Lung (tissue), 11 donors: ENCODE measurements at regions not wholly inside any gene's neighbourhood (a gene's known extent, or its start where the extent isn't known, plus 50 kb on each side); places are given as distances from the start of the nearest gene placed in this dataset.

Source experiments
- ATAC-seq: fragments of 200-7000 bp; cut with Tn5 transposase; one replicate; pipeline ENCODE4 v1.9.1; 2020; ENCODE audit warnings: moderate number of reproducible peaks; ENCODE audit not compliant: insufficient read depth, low FRiP score
- DNase-seq, 3 donors: peaks; one replicate each; pipeline ENCODE4 v3.0.0-alpha.2; 2013 to 2017
- H3K27ac ChIP-seq, 2 donors: one replicate each; pipeline ENCODE4 v1.5.1; 2013; ENCODE audit warnings: mild to moderate bottlenecking in 2 of 2, moderate library complexity in 2 of 2, control low read depth in 1 of 2, inconsistent platforms in 1 of 2, low read depth in 1 of 2, low read length in 1 of 2
- H3K27me3 ChIP-seq, 3 donors: one replicate each; pipeline ENCODE4 v1.5.1; 2013; ENCODE audit warnings: low read length in 2 of 3; ENCODE audit not compliant: control insufficient read depth in 3 of 3, insufficient read depth in 3 of 3
- H3K36me3 ChIP-seq, 4 donors: one replicate each; pipeline ENCODE4 v1.5.1; 2013; ENCODE audit warnings: low read length in 4 of 4, mild to moderate bottlenecking in 1 of 4, moderate library complexity in 1 of 4; ENCODE audit not compliant: control insufficient read depth in 4 of 4, insufficient read depth in 4 of 4
- H3K4me1 ChIP-seq, 5 donors: one replicate each; pipeline ENCODE4 v1.5.1; 2013; ENCODE audit warnings: low read length in 5 of 5, mild to moderate bottlenecking in 2 of 5, moderate library complexity in 1 of 5; ENCODE audit not compliant: control insufficient read depth in 5 of 5, insufficient read depth in 5 of 5
- H3K4me3 ChIP-seq: one replicate; pipeline ENCODE4 v1.5.1; 2013; ENCODE audit warnings: mild to moderate bottlenecking, control low read depth, moderate library complexity
- H3K9ac ChIP-seq, 2 donors: one replicate each; pipeline ENCODE4 v1.5.1; 2013; ENCODE audit warnings: low read length in 2 of 2, control low read depth in 1 of 2; ENCODE audit not compliant: insufficient read depth in 1 of 2
- H3K9me3 ChIP-seq, 4 donors: one replicate each; pipeline ENCODE4 v1.5.1; 2013; ENCODE audit warnings: low read length in 3 of 4, mild to moderate bottlenecking in 1 of 4, moderate library complexity in 1 of 4; ENCODE audit not compliant: control insufficient read depth in 4 of 4, insufficient read depth in 3 of 4
- WGBS, 2 donors: extraction: QIAGEN DNeasy Blood & Tissue Kit; methylation state at CpG; one replicate each; pipeline ENCODE4 v1.1.7; 2013; 5-methylcytosine and 5-hydroxymethylcytosine counted together
- TF ChIP-seq, protein P1 (sequence below): IDR thresholded peaks from 2 replicates; pipeline ENCODE4 v1.5.1; 2012; ENCODE audit warnings: mild to moderate bottlenecking; ENCODE audit errors: control extremely low read depth, extremely low read depth
- donor health status: control.
- donor health status: control.
- donor health status: Bipolar disorder and iron deficiency.
- donor health status: healthy.
- donor health status: DM: yes; HTN: yes; CAD: no.

DNA sequence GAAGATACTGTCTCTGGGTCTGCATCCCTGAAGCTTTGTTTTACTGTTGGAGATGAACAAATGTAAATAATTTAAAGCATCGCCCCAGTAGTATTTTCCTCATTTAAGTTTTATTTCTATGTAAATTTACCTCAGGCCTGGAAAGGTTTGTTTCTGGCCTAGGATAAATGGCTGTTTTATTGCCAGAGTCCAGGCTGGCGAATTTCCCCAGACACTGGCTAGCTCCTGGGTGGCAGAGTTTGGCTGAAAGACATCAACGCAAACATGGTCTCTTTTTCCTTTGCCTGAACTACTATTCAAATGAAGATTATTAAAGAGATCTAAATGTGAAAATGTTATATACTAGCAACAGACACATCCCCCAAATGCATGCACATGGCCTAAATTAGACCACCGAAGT is 136.7 kb upstream of the SESN3 start:
- TF ChIP-seq, protein P1, sequence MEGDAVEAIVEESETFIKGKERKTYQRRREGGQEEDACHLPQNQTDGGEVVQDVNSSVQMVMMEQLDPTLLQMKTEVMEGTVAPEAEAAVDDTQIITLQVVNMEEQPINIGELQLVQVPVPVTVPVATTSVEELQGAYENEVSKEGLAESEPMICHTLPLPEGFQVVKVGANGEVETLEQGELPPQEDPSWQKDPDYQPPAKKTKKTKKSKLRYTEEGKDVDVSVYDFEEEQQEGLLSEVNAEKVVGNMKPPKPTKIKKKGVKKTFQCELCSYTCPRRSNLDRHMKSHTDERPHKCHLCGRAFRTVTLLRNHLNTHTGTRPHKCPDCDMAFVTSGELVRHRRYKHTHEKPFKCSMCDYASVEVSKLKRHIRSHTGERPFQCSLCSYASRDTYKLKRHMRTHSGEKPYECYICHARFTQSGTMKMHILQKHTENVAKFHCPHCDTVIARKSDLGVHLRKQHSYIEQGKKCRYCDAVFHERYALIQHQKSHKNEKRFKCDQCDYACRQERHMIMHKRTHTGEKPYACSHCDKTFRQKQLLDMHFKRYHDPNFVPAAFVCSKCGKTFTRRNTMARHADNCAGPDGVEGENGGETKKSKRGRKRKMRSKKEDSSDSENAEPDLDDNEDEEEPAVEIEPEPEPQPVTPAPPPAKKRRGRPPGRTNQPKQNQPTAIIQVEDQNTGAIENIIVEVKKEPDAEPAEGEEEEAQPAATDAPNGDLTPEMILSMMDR: no peak
- H3K27me3 ChIP-seq: no peaks in the 10 kb centered on the region
- H3K27ac ChIP-seq: no peak overlapping the region
- no peaks in the 10 kb centered on the region for H3K36me3 ChIP-seq
- H3K9ac ChIP-seq: no peak overlapping the region
- 63 to 80% methylated on average over 4 of the region's 4 CpGs for WGBS, 2 donors
- peaks cover 0 to 13% (median 5%) of the 10 kb centered on the region in 5 donors for H3K4me1 ChIP-seq
- H3K9me3 ChIP-seq: no peaks in the 10 kb centered on the region
- no peak overlapping the region for H3K4me3 ChIP-seq
- ATAC-seq (no peak), DNase-seq (no peak)

- WGBS, 2 donors: 26 to 62% methylated on average over 3 of the region's 3 CpGs
- H3K27ac ChIP-seq: no peak overlapping the region
Observed at GRCh38 chr11:95365348-95365747, 134.3 kb upstream of the SESN3 start.

DNA sequence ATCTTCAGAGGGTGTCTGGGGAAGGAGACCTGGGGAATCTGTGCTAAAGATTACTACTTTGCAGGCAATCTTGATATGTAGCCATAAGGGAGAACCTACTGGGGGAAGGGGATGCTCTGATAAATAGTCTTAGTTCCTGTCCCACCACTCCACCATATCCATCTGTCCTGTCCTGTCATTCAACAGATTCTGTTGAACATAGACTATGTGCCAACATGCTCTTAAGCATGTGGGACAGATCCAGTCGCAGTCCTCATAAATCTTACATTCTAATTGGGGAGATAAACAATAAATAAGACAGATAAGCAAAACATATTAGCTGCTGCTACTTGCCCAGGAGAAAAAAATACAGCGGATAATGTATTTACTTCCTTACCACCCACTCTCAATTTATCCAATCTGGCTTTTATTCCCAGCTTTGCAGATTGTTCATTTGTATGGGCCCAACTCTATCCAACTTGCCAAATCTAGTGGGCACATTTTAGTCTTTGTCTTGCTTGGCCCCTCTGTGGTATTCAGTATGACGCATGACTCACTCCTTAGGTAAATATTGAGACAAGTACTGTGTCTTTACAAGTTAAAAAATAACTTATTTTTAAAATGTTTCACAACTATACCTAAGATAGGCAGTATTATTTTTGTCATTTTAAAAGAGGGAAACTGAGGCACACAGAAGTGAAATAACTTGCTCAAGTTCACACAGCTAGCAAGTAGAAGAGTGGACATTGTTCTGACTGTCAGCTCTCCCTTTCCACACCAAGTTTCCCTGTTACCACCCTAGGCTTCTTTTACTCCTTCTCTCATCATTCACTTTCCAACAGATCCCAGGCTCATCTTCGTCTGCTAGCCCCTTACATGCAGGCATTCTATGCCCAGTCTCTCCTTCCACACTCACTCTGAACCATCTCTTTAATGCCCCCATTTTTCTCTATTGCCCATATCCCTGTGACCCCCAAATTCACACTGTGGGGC is 133.6 kb upstream of the SESN3 start:
- ATAC-seq (peak; percentile 51), DNase-seq (peak in 1 of 3 donors; percentile 33)
- Histone ChIP-seq H3K27me3 (no peaks in the 10 kb centered on the region), H3K36me3 (no peaks in the 10 kb centered on the region), H3K4me3 (no peak overlapping the region), H3K9ac (no peak overlapping the region), H3K9me3 (no peaks in the 10 kb centered on the region), H3K4me1 (peaks cover 3 to 13% (median 7%) of the 10 kb centered on the region in 5 donors), H3K27ac (no peak overlapping the region)
- 64 to 72% methylated on average over 4 of the region's 4 CpGs for WGBS, 2 donors
- TF ChIP-seq, protein P1: no peak

More at GRCh38 chr11:95365348-95365747, 134.3 kb upstream of the SESN3 start:
- H3K4me3 ChIP-seq: no peak overlapping the region
- DNase-seq (no peak), ATAC-seq (no peak)
- H3K4me1 ChIP-seq: peaks cover 0 to 13% (median 7%) of the 10 kb centered on the region in 5 donors
- H3K36me3 ChIP-seq: no peaks in the 10 kb centered on the region
- H3K27me3 ChIP-seq: no peaks in the 10 kb centered on the region
- H3K9ac ChIP-seq: no peak overlapping the region
- TF ChIP-seq, protein P1: no peak
- no peaks in the 10 kb centered on the region for H3K9me3 ChIP-seq
